Esophagus muscularis mucosa (tissue), 4 donors: ENCODE measurements at regions not wholly inside any gene's neighbourhood (a gene's known extent, or its start where the extent isn't known, plus 50 kb on each side); places are given as distances from the start of the nearest gene placed in this dataset.

Source experiments
- CTCF ChIP-seq, 3 experiments: fragments of 200-600 bp in 2 of 3; fragments of 450-650 bp in 1 of 3; sonication (generic) in 2 of 3; IDR thresholded peaks; one replicate each; pipeline ENCODE4 v1.5.1; 2017 to 2019; ENCODE audit warnings: antibody characterized with exemption in 3 of 3, mild to moderate bottlenecking in 2 of 3, moderate library complexity in 1 of 3
- EP300 ChIP-seq: sonication (generic); formaldehyde crosslinking; IDR thresholded peaks from one replicate; pipeline ENCODE4 v1.6.1; 2017; ENCODE audit warnings: antibody characterized with exemption
- POLR2A ChIP-seq: fragments of 450-650 bp; IDR thresholded peaks from one replicate; pipeline ENCODE4 v1.6.1; 2017; ENCODE audit warnings: antibody characterized with exemption, moderate library complexity, mild to moderate bottlenecking, low read depth
- POLR2AphosphoS5 ChIP-seq, 2 donors: sonication (generic); formaldehyde crosslinking; IDR thresholded peaks; one replicate each; pipeline ENCODE4 v1.6.1; 2017; ENCODE audit warnings: antibody characterized with exemption in 2 of 2

GRCh38 chr1:185598332-185598731 lies 135.9 kb upstream of the HMCN1 start:
- TF ChIP-seq POLR2A (no peak), EP300 (no peak), CTCF (IDR thresholded peaks at IDR 0.05) (no peak), POLR2AphosphoS5 (IDR thresholded peaks at IDR 0.05) (no peak)
